ENCODE measurements at regions not wholly inside any gene's neighbourhood (a gene's known extent, or its start where the extent isn't known, plus 50 kb on each side); places are given as distances from the start of the nearest gene placed in this dataset.

- TF ChIP-seq CTCF (conservative IDR thresholded peaks at IDR 0.05; ENCODE audit: low read depth, low read length) (no peak), EZH2 (IDR thresholded peaks at IDR 0.05; ENCODE audit: borderline replicate concordance, low read depth, low read length, poor library complexity, severe bottlenecking) (no peak)
Observed at GRCh38 chr9:99438596-99438995, 216.5 kb downstream of the SEC61B start.

All from A673 (cell line).